ENCODE measurements at regions not wholly inside any gene's neighbourhood (a gene's known extent, or its start where the extent isn't known, plus 50 kb on each side); places are given as distances from the start of the nearest gene placed in this dataset.

- DNase-seq (ENCODE audit: low read depth in 3 of 3, low spot score in 2 of 3), result no peak
Observed at GRCh38 chr12:90173499-90174197, 465.0 kb upstream of the ATP2B1 start.

DNA sequence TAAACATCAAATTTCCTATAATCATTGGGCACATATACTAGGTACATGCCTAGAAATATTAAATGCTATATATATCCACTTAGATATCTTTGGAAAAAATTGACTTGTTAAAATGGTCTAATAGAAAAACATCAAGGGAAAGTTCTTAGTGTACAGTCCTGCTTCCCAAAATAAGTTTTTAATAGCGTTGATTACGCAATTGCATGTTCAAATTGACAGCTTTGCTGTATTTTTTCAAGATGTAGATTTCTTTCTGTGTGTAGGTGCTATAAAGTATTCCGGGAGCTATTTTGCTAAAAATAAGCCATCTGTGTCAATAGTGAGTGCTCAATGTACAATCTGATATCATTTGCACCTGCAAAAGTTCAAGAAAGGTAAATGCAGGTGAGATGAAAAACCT is 463.9 kb upstream of the ATP2B1 start:
- no peak for DNase-seq (ENCODE audit: low read depth in 3 of 3, low spot score in 2 of 3)

GRCh38 chr12:90170740-90171139 is 462.1 kb upstream of the ATP2B1 start:
- no peak for DNase-seq (ENCODE audit: low read depth in 3 of 3, low spot score in 2 of 3)

DNA sequence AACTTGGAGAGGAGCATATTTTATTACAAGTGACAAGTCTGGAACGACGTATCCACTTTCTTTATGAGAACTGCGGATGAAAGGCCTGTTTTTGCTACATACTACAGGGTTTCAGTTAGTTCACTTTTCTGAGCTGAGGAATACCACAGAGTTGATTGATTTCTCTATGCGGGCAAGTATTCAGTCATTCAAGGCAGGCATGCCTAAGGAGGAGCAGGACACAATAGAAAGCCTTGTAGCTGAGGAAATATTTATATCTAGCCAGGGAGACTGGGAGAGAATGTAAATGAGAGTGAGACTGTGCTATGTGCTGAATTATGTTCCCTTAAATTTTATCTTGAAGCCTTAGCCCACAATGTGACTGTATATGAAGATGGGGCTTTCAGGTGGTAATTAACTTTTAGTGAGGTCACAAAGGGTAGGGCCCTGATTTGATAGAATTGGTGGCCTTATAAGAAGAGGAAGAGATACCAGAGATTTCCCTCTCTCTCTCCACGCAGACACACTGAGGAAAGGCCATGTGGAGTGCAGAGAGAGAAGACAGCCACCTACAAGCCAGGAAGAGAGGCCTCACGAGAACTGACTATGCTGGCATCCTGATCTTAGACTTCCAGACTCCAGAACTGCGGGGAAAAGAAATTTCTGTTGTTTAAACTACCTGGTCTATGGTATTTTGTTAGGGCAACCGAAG is 459.0 kb upstream of the ATP2B1 start:
- DNase-seq (ENCODE audit: low read depth in 3 of 3, low spot score in 2 of 3), result no peak

DNA sequence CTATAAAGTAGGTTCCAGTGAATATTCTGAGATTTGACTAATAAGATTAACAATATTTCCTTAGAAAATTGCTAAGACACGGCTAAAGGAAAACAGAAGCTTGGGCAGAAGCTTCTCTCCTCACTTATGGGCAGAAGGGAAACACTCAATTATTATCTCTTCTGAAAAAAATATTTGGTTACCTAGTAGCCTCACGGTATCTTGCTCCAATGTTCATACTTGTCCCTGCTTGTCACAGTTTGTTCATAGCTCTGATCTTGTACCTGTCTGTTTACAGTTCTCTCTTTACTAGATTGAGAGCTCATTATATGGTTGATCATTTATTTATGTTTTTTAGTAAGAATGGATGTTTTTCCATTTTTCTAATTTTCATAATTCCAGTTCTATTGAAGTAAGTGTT is 458.0 kb upstream of the ATP2B1 start:
- no peak for DNase-seq (ENCODE audit: low read depth in 3 of 3, low spot score in 2 of 3)

DNA sequence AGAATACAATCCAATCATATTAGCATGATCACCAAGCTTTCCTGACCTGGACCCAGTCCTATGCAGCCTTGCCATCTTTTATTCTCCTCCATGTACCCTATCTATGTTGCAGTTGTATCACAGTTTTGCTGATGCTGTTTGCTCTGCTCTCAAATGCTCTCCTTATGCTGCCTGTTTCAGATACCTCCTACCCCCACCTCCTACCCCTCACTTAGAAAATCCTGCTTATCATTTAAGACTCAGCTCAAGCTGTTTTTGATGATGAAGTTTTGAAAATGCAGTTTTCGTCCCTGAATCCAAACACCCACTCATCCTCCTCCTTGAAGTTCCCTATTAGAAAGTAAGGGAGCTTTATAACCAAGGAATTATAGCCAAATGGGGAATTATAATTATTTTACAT is 457.4 kb upstream of the ATP2B1 start:
- no peak for DNase-seq (ENCODE audit: low read depth in 3 of 3, low spot score in 2 of 3)

DNA sequence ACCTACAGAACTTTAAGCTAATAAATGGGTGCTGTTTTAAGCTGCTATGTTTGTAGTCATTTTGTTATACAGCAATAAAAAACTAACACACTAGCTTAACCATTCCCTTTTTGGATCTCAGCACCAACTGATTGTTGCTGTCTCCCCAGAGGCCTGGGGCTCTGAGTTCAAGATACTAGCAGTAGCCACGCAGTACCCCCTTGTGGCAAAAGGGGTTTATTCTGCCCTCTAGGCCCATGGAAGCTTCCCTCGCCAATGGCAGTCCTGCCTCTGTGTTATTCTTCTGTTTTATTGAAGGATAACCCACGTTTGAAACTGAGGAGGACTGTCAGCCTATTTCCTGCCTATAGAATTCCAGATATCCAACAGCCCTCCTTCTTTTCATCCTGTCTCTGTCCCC is 455.3 kb upstream of the ATP2B1 start:
- DNase-seq (ENCODE audit: low read depth in 3 of 3, low spot score in 2 of 3), result no peak

GRCh38 chr12:90153827-90154226 is 445.2 kb upstream of the ATP2B1 start:
- no peak for DNase-seq (ENCODE audit: low read depth in 3 of 3, low spot score in 2 of 3)

DNA sequence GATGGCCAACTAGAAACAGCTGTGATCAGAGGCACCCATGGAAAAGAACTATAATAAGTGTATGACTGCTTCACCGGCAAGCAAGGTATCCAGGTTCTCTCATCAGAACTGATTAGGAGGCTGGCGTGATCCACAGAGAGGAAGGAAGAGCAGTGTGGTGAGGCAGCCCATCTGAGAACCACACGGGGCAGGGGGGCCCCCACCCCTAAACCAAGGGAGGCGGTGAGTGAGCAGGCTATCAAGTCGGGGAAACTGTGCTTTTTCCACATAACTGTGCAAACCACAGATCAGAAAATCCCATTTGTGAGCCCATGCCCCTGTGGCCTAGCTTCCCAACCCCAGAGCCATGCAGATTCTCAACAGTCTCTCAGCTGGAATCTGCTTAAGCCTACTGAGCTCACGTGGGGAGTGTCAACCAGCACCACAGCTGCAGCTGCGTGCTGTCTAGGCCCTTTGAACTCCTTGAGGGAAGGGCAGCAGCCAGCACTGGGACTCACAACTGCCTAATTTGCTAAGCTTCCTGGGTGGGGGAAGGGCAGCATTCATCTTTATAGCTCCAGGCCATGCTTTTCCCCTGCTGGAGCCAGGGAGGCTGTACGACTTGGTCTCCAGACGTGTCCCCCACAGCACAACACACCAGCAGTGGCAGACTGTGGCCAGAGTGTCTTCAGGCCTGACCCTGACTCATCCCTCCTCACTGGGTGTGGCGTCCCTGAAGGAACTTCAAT is 444.4 kb upstream of the ATP2B1 start:
- DNase-seq (ENCODE audit: low read depth in 3 of 3, low spot score in 2 of 3), result peak in 1 of 3 donors; percentile 1

GRCh38 chr12:90151491-90152015 is 442.9 kb upstream of the ATP2B1 start:
- peak in 1 of 3 donors; percentile 2 for DNase-seq (ENCODE audit: low read depth in 3 of 3, low spot score in 2 of 3)

- DNase-seq (ENCODE audit: low read depth in 3 of 3, low spot score in 2 of 3), result no peak
Observed at GRCh38 chr12:90149453-90149852, 440.8 kb upstream of the ATP2B1 start.

GRCh38 chr12:90129366-90130030 is 420.9 kb upstream of the ATP2B1 start:
- DNase-seq (ENCODE audit: low read depth in 3 of 3, low spot score in 2 of 3), result no peak

DNA sequence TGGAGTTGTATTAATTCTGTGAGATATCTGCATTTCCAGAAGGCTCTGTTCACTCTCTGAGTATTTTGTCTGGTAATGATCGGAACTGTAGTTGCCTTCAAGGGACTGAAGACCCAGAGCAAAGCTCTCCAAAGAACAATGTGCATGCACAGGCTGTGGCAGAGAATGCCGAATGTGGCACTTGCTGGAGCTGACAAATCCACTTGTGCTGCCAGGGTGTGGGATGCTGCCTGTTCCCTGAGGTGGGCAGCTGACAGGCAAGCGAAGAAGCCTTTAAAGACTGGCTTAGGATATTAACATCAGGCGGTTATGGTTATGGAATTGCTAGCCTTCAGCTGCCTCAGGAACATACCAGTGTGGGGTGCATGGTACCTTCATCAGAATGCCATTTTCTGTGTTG is 419.9 kb upstream of the ATP2B1 start:
- no peak for DNase-seq (ENCODE audit: low read depth in 3 of 3, low spot score in 2 of 3)

- no peak for DNase-seq (ENCODE audit: low read depth in 3 of 3, low spot score in 2 of 3)
Observed at GRCh38 chr12:90126125-90126524, 417.5 kb upstream of the ATP2B1 start.

GRCh38 chr12:90124914-90125313 is 416.3 kb upstream of the ATP2B1 start:
- DNase-seq (ENCODE audit: low read depth in 3 of 3, low spot score in 2 of 3), result no peak

DNA sequence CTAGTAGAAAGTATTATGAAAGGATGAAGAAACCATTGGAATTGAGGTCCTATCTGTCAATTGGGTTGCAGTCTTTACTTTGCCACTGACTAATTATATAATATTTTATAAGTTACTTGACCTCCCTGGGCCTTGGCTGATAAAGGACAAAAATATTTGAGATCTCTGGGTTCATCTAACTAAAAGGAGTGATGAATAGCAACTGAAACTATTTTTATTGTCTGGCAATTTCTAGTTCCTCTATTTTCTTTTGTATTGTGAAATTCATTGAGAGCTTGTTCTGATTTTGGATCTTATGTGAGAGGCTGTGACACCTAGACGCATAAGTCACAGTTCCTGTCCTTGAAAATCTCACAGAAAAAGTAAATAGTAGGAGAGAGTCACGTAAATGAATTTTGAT is 415.7 kb upstream of the ATP2B1 start:
- DNase-seq (ENCODE audit: low read depth in 3 of 3, low spot score in 2 of 3), result no peak

DNA sequence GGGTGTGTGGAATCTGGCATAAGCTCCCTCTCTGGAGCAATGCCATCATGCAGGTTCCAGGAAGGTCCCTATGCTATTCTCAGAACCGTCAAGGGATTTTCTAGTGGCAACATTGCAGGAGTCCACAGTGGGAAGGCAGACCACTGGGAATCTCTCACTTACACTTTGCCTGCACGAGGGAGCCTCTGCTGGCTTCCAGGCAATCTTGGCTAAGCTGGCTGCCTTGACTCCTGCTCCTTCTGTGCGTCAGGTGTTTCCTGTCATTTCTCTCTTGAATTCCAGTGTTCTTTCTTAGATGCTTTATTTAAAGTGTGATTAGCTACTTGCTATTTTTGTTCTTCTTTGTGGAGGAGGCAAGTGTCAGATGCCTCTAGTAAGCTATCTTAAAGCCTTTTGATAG is 414.0 kb upstream of the ATP2B1 start:
- DNase-seq (ENCODE audit: low read depth in 3 of 3, low spot score in 2 of 3), result no peak

GRCh38 chr12:90120627-90121026 is 412.0 kb upstream of the ATP2B1 start:
- no peak for DNase-seq (ENCODE audit: low read depth in 3 of 3, low spot score in 2 of 3)

GRCh38 chr12:90112666-90113065 is 404.0 kb upstream of the ATP2B1 start:
- no peak for DNase-seq (ENCODE audit: low read depth in 3 of 3, low spot score in 2 of 3)

DNA sequence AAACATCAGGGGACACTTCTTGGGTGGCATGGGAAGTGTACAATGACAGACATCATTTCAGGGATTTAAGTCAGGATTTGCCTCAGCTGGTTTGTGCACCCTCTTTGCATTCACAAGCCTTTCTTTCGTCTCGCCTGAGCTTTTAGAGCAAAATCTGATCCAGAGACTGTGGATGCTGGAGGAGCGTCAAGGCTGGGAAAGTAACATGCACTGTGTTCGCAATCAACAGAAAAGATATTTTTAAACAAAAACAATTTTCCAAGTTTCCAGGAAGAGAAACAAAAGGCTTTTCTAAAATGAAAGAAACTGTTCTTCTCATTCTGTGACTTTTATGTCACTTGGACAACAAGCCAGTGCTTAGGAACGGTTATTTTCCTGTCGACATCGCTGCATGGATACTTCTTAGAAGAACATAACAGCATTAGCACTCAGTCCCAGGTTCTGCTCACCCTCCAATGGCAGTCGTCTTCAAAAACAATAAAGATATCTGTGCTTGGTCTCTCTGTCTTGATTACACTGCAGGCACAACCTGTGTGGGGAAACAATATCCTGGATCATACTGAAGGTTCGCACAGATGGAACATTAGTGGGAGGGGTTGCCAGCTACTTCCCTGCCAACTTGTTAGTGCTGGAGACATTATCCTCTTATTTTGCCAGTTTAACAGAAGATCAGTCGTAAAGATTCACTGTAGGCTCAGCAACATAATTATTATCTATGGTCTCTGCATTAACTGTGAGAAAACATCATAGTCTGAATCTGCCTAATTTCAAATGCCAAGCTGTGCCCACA is 403.3 kb upstream of the ATP2B1 start:
- no peak for DNase-seq (ENCODE audit: low read depth in 3 of 3, low spot score in 2 of 3)

Data from right renal cortex interstitium (tissue), 3 donors.